ENCODE measurements at regions not wholly inside any gene's neighbourhood (a gene's known extent, or its start where the extent isn't known, plus 50 kb on each side); places are given as distances from the start of the nearest gene placed in this dataset.

DNA sequence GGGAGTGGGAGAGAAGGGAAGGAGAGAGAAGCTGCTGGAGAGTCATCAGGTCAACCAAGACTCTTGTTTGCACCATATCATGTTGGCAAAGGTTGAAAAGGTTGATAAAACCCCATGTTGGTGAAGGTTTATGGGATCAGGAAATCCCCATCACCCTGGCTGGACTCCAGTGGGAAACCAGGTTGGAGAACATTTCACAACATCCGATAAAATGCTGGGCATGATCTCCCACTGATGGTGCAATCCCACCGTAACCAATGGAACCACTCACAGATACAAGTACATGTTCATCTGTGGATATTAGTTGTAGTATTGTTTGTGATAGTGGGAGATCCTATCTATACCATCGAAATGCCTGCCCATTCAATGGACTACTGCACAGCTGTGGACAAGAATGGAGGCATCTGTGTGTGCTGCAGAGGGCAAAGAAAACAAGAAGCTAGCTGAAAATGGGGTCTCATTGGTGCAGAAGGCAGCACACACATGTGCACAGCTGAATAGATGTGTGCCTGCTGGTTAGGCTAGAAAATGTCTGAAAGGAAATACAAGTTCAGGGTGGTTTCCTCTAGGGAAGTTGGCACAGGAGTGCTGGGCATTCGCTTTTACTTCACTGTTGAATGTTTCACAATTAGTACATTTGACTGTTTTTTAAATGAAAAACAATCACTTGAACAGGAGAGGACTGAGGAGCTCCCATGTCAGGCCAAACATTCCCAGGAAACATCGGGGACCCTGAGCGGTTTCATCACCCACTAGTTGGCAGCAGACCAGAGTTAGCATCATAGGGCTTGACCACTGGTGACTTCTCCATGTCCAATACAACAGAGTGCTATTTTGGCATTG is 80.4 kb upstream of the MGMT start:
- DNase-seq (ENCODE audit: low spot score) = no peak
- TF ChIP-seq CTCF (IDR thresholded peaks at IDR 0.05; ENCODE audit: extremely low read depth, missing control alignments) = no peak

DNA sequence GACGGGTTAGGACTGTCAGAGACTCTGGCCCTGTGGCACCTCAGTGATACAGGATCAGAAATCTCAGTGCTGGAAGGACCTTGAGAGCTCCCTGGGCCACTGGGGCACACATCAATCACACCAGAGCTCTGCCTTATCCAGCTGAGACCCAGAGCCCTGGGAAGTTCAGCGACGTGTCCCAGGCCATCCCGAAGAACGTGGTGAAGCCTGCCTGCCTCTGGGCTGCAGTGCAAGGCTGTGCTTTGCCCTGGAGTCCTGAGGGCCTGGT is 79.8 kb upstream of the MGMT start:
- no peak for DNase-seq (ENCODE audit: low spot score)
- TF ChIP-seq CTCF (IDR thresholded peaks at IDR 0.05; ENCODE audit: extremely low read depth, missing control alignments) = no peak

DNA sequence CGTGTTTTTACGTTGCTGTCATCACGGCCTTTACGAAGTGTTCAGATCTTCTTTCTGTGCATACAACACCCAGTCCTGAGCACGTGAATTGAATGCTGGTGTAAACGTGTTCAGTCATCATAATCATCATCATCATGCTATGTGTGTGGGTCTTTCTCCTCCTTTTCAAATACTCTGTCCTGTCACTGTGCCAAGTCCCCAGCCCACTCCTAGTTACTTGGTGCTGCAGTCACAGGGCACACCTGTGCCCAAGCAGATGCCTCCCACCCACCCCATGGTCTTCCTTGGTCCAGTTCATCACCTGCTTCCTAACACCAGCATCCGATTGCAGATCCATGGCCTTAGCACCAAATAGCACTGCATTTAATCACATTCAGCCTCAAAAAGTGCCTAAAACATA is 78.6 kb upstream of the MGMT start:
- no peak for DNase-seq (ENCODE audit: low spot score)
- no peak for TF ChIP-seq CTCF (IDR thresholded peaks at IDR 0.05; ENCODE audit: extremely low read depth, missing control alignments)

DNA sequence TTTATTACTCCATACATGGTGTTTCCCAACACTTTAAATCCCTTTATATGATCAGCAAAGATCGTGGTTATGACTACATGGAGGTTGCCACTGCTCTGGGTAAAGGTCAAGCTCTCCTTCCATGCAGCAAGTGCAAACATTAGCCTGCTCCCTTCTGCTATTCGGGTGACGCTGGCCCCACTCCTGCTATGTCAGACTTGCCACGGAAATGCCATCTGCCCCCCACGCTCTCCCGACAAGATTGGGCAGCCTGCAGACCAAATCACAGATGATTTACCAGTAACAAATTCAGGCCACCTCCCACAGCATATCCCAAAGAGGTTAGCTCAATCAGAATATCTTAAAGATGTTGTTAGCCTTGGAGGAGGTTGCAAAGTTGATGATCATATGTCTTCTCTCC is 77.8 kb upstream of the MGMT start:
- TF ChIP-seq CTCF (IDR thresholded peaks at IDR 0.05; ENCODE audit: extremely low read depth, missing control alignments) = no peak
- no peak for DNase-seq (ENCODE audit: low spot score)

GRCh38 chr10:129390147-129390546 is 76.9 kb upstream of the MGMT start:
- no peak for TF ChIP-seq CTCF (IDR thresholded peaks at IDR 0.05; ENCODE audit: extremely low read depth, missing control alignments)
- no peak for DNase-seq (ENCODE audit: low spot score)

- TF ChIP-seq CTCF (IDR thresholded peaks at IDR 0.05; ENCODE audit: extremely low read depth, missing control alignments) = no peak
- no peak for DNase-seq (ENCODE audit: low spot score)
Measured at GRCh38 chr10:129390726-129391125, 76.3 kb upstream of the MGMT start.

DNA sequence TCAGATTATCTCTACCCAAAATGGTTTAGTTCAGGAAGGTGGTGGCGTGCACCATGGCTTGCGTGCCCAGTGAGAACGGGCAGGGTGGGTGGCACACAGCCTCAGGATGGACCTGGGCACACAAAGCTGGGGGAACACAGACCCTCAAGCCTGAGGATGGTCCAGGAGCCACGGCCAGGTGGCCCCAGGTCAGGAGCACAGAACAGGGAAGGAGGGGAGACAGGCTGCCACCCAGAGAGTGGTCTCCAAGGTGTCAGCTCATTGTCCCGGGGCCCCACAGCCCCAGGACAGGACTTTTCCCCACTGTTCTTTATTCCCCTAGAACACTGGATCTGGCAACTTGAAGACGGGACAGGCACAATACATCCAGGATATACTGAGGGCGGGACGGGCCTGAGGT is 75.6 kb upstream of the MGMT start:
- TF ChIP-seq CTCF (IDR thresholded peaks at IDR 0.05; ENCODE audit: extremely low read depth, missing control alignments) = no peak
- DNase-seq (ENCODE audit: low spot score) = no peak
